ENCODE measurements at regions not wholly inside any gene's neighbourhood (a gene's known extent, or its start where the extent isn't known, plus 50 kb on each side); places are given as distances from the start of the nearest gene placed in this dataset.

- no peak overlapping the region for H2AFZ ChIP-seq (ENCODE audit: low read length)
- H3K4me2 ChIP-seq (ENCODE audit: low read length) = no peak overlapping the region
- no peak for DNase-seq (ENCODE audit: low spot score)
- CTCF ChIA-PET (ENCODE audit: unreplicated experiment) = no interaction called here
- no peaks in the 10 kb centered on the region for H3K4me1 ChIP-seq (ENCODE audit: insufficient read depth, low read length, poor library complexity, severe bottlenecking)
- H3K9me3 ChIP-seq (ENCODE audit: low read length) = no peaks in the 10 kb centered on the region
- H4K20me1 ChIP-seq (ENCODE audit: insufficient read depth, low read length) = no peaks in the 10 kb centered on the region
- H3K4me3 ChIP-seq (ENCODE audit: low read depth, low read length, poor library complexity, severe bottlenecking) = no peak overlapping the region
- no TSS peak for BruUV-seq (replicated peaks)
- intact Hi-C loops (cut with micrococcal nuclease; ENCODE audit: unreplicated experiment) = no loop called here
- no peaks in the 10 kb centered on the region for H3K79me2 ChIP-seq (ENCODE audit: insufficient read depth, low read depth, low read length)
- H3K36me3 ChIP-seq (ENCODE audit: insufficient read depth, low read length) = no peaks in the 10 kb centered on the region
- POLR2A ChIA-PET = interaction anchor here (0.5 to 0.7 kb wide), 2 partner anchors 1041 to 1825 kb away, joined by 3 read pairs; no protein-coding TSS in a partner anchor
- no peak for TF ChIP-seq EZH2phosphoT487 (IDR thresholded peaks at IDR 0.05; ENCODE audit: borderline replicate concordance, low read depth, low read length)
- TF ChIP-seq, protein P1, sequence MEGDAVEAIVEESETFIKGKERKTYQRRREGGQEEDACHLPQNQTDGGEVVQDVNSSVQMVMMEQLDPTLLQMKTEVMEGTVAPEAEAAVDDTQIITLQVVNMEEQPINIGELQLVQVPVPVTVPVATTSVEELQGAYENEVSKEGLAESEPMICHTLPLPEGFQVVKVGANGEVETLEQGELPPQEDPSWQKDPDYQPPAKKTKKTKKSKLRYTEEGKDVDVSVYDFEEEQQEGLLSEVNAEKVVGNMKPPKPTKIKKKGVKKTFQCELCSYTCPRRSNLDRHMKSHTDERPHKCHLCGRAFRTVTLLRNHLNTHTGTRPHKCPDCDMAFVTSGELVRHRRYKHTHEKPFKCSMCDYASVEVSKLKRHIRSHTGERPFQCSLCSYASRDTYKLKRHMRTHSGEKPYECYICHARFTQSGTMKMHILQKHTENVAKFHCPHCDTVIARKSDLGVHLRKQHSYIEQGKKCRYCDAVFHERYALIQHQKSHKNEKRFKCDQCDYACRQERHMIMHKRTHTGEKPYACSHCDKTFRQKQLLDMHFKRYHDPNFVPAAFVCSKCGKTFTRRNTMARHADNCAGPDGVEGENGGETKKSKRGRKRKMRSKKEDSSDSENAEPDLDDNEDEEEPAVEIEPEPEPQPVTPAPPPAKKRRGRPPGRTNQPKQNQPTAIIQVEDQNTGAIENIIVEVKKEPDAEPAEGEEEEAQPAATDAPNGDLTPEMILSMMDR (conservative IDR thresholded peaks at IDR 0.05; ENCODE audit: low read length) = no peak
- no peak overlapping the region for H3K27ac ChIP-seq (ENCODE audit: low read depth, low read length, poor library complexity, severe bottlenecking)
- no peaks in the 10 kb centered on the region for H3K9me2 ChIP-seq (ENCODE audit: insufficient read depth, low read length)
These were observed 91.3 kb upstream of the KCTD7 start for GRCh38 chr7:66537380-66537779.

GRCh38 chr7:66537876-66538275, 90.8 kb upstream of the KCTD7 start:
- CTCF ChIA-PET (ENCODE audit: unreplicated experiment) = no interaction called here

GRCh38 chr7:66539264-66539623, 89.4 kb upstream of the KCTD7 start:
- H3K9me2 ChIP-seq (ENCODE audit: insufficient read depth, low read length) = no peaks in the 10 kb centered on the region
- ChIA-PET POLR2A (no interaction called here), CTCF (ENCODE audit: unreplicated experiment) (no interaction called here)
- DNase-seq (ENCODE audit: low spot score) = no peak
- no peaks in the 10 kb centered on the region for H3K4me1 ChIP-seq (ENCODE audit: insufficient read depth, low read length, poor library complexity, severe bottlenecking)
- intact Hi-C loops (cut with micrococcal nuclease; ENCODE audit: unreplicated experiment) = no loop called here
- BruUV-seq (replicated peaks) = no TSS peak
- no peak overlapping the region for H3K4me3 ChIP-seq (ENCODE audit: low read depth, low read length, poor library complexity, severe bottlenecking)
- H3K4me2 ChIP-seq (ENCODE audit: low read length) = no peak overlapping the region
- H2AFZ ChIP-seq (ENCODE audit: low read length) = no peak overlapping the region
- TF ChIP-seq EZH2phosphoT487 (IDR thresholded peaks at IDR 0.05; ENCODE audit: borderline replicate concordance, low read depth, low read length) = no peak
- TF ChIP-seq, protein P1 (conservative IDR thresholded peaks at IDR 0.05; ENCODE audit: low read length) = no peak
- H3K79me2 ChIP-seq (ENCODE audit: insufficient read depth, low read depth, low read length) = no peaks in the 10 kb centered on the region
- H3K36me3 ChIP-seq (ENCODE audit: insufficient read depth, low read length) = no peaks in the 10 kb centered on the region
- no peaks in the 10 kb centered on the region for H4K20me1 ChIP-seq (ENCODE audit: insufficient read depth, low read length)
- no peaks in the 10 kb centered on the region for H3K9me3 ChIP-seq (ENCODE audit: low read length)
- H3K27ac ChIP-seq (ENCODE audit: low read depth, low read length, poor library complexity, severe bottlenecking) = no peak overlapping the region

More at GRCh38 chr7:66537876-66538275, 90.8 kb upstream of the KCTD7 start:
- no peak overlapping the region for H2AFZ ChIP-seq (ENCODE audit: low read length)
- no peak overlapping the region for H3K27ac ChIP-seq (ENCODE audit: low read depth, low read length, poor library complexity, severe bottlenecking)
- intact Hi-C loops (cut with micrococcal nuclease; ENCODE audit: unreplicated experiment) = no loop called here
- BruUV-seq (replicated peaks) = no TSS peak
- no peak overlapping the region for H3K4me2 ChIP-seq (ENCODE audit: low read length)
- no peaks in the 10 kb centered on the region for H3K9me2 ChIP-seq (ENCODE audit: insufficient read depth, low read length)
- H3K4me3 ChIP-seq (ENCODE audit: low read depth, low read length, poor library complexity, severe bottlenecking) = no peak overlapping the region
- DNase-seq (ENCODE audit: low spot score) = no peak
- no peaks in the 10 kb centered on the region for H3K4me1 ChIP-seq (ENCODE audit: insufficient read depth, low read length, poor library complexity, severe bottlenecking)
- POLR2A ChIA-PET = interaction anchor here (0.5 kb wide), 1 partner anchor 1040 kb away, joined by 3 read pairs; no protein-coding TSS in a partner anchor
- no peaks in the 10 kb centered on the region for H4K20me1 ChIP-seq (ENCODE audit: insufficient read depth, low read length)
- H3K36me3 ChIP-seq (ENCODE audit: insufficient read depth, low read length) = no peaks in the 10 kb centered on the region
- TF ChIP-seq, protein P1 (conservative IDR thresholded peaks at IDR 0.05; ENCODE audit: low read length) = no peak
- no peak for TF ChIP-seq EZH2phosphoT487 (IDR thresholded peaks at IDR 0.05; ENCODE audit: borderline replicate concordance, low read depth, low read length)
- no peaks in the 10 kb centered on the region for H3K9me3 ChIP-seq (ENCODE audit: low read length)
- no peaks in the 10 kb centered on the region for H3K79me2 ChIP-seq (ENCODE audit: insufficient read depth, low read depth, low read length)
